GM20000 (cell line): ENCODE measurements at regions not wholly inside any gene's neighbourhood (a gene's known extent, or its start where the extent isn't known, plus 50 kb on each side); places are given as distances from the start of the nearest gene placed in this dataset.

ENCODE experiments used
- DNase-seq: peaks from one replicate; pipeline ENCODE4 v3.0.0; 2012; ENCODE audit warnings: low spot score
- CTCF ChIP-seq: IDR thresholded peaks from 2 replicates; pipeline ENCODE4 v1.5.1; 2012; ENCODE audit warnings: mild to moderate bottlenecking, control low read depth; ENCODE audit errors: extremely low read depth, missing control alignments

GRCh38 chr4:83213640-83214039 is 71.0 kb downstream of the COQ2 start:
- no peak for DNase-seq
- no peak for TF ChIP-seq CTCF

DNA sequence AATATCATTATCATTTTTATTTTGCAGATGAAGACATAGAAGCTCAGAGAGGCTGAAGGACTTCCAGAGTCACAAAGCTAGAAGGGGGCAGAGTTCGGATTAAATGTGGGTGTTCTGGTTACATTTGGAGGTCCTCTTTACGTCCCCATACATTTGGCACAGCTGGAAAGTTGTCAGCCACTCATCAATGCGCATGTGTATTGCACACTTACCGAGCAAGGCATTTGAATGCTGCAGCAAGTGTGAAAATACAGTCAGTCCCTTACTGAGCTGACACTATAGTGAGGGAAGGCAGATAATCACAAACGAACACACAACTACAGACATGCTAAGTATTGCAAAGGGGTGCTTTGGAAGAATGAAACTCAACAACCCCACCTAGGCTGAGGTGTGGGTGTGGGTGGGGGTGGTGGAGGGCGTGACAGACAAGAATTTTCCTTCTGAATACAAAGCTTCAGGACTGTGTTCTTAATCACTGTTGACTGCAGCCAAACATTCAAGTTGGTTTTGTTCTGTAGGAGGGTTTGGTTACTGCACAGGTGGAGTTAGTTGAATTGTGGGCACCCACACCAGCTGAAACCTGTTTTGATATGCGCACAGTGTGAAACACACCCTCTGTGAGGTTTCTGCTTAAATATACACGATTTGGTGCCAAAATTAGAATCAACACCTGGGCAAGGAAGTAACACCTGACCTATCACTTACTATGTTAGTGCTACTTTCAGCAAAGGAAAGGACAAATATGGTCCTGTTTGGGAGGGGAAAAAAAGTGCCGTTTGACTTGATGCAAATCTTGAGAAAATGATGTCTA is 72.4 kb downstream of the COQ2 start:
- TF ChIP-seq CTCF, result no peak
- DNase-seq, result no peak

GRCh38 chr4:83209419-83209818 is 75.2 kb downstream of the COQ2 start:
- DNase-seq, result no peak

GRCh38 chr4:83208371-83209365 is 75.9 kb downstream of the COQ2 start:
- DNase-seq, result no peak
- TF ChIP-seq CTCF, result no peak

More at GRCh38 chr4:83209419-83209818, 75.2 kb downstream of the COQ2 start:
- no peak for TF ChIP-seq CTCF

DNA sequence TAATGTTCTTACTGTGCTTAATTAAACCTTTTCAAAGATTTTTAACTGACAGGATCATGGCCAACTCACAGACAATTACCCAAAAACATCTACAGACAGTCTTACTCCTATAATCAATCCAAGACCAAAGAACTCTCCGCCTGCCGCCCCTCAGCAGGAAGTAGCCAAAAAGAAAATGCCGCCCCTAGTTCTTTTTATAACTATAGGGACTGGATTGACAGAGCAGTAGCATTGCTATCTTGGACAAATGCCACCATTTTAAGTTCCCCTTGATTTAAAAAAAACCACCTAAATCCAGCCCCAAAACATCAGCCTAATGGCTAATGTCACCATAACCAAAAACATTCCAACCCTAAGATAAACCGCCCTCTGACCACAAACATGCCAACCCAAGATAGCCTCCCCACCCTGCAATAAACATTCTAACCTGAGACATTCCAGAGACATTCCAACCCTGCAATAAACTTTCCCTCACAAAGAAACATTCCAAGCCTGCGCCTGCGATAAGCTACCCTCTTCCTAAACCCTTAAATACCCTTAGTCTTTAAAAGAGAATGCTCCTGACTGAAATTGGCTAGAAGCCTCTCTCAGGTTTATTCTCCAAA is 77.0 kb downstream of the COQ2 start:
- TF ChIP-seq CTCF, result no peak
- DNase-seq, result no peak

- no peak for DNase-seq
- no peak for TF ChIP-seq CTCF
These were observed 78.8 kb downstream of the COQ2 start for GRCh38 chr4:83205760-83206159.

- DNase-seq, result no peak
- no peak for TF ChIP-seq CTCF
These were observed 79.9 kb downstream of the COQ2 start for GRCh38 chr4:83204731-83205130.
